ENCODE measurements at regions not wholly inside any gene's neighbourhood (a gene's known extent, or its start where the extent isn't known, plus 50 kb on each side); places are given as distances from the start of the nearest gene placed in this dataset.

DNA sequence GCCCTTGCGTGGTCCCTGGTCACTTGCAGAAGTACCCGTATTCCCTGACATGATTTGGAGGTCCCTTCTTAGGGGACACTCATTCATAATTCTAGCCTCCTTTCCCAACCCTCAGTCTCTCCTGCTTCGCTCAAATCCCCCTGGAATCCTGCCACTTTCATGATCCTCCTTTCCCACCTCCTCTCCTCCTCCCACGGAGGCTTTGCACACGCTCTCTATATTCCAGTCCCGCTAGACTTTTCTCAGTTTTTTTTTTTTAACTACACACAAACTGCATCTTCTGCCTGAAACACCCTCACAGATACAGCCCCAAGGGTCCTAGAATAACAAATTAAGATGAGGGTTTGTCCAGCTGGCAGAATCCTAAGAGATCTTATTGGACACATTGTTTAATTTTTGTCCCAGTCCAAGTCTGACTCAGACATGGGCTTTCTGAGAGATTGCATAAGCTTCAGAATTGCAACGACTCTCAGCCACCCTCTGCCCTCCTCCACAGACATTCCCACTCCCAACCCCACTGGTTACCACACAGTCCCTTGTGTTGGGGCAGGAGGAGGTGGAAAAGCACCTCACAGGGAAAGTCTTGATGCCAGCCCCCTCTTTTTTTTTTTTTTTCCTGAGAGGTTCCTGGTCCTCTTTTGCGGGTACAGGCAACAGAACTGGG lies 739.5 kb upstream of the EEF2KMT start:
- Histone ChIP-seq H3K4me3 (no peak overlapping the region), H3K9me3 (peaks cover 0 to 5% (median 0%) of the 10 kb centered on the region in 4 donors), H3K27me3 (no peaks in the 10 kb centered on the region), H3K4me1 (no peaks in the 10 kb centered on the region), H3K36me3 (no peaks in the 10 kb centered on the region), H3K27ac (no peak overlapping the region)
- no peak for DNase-seq
- WGBS, 2 donors, result 74 to 79% methylated on average over 8 of the region's 8 CpGs
- TF ChIP-seq, protein P1, sequence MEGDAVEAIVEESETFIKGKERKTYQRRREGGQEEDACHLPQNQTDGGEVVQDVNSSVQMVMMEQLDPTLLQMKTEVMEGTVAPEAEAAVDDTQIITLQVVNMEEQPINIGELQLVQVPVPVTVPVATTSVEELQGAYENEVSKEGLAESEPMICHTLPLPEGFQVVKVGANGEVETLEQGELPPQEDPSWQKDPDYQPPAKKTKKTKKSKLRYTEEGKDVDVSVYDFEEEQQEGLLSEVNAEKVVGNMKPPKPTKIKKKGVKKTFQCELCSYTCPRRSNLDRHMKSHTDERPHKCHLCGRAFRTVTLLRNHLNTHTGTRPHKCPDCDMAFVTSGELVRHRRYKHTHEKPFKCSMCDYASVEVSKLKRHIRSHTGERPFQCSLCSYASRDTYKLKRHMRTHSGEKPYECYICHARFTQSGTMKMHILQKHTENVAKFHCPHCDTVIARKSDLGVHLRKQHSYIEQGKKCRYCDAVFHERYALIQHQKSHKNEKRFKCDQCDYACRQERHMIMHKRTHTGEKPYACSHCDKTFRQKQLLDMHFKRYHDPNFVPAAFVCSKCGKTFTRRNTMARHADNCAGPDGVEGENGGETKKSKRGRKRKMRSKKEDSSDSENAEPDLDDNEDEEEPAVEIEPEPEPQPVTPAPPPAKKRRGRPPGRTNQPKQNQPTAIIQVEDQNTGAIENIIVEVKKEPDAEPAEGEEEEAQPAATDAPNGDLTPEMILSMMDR (IDR thresholded peaks at IDR 0.05), result no peak
- TF ChIP-seq POLR2A (IDR thresholded peaks at IDR 0.05) (no peak), POLR2AphosphoS5 (IDR thresholded peaks at IDR 0.05) (no peak), EP300 (IDR thresholded peaks at IDR 0.05) (no peak)
- peak in 1 of 2 donors; percentile 73 for ATAC-seq (ENCODE audit: low FRiP score in 2 of 2)

DNA sequence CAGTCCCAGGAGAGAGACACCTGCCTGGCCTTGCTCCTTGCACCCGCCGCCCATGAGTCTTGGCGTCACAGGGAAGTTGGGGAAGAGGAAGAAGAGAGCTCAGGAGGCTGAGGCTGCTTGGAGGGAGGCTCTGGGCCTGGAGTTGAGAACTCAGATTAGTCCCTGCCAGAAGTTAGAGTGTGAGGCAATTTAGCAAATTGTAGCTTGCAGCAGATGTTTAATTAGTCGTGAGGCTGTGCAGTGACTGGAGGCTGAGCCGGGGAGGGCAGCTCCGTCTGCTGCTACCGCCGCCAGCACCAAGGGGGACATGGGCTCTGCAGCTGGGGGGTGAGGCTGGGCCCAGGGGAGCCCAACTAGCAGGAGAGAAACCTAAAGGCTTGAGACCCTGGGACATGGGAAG lies 738.3 kb upstream of the EEF2KMT start:
- H3K9me3 ChIP-seq, result peaks cover 0 to 5% (median 0%) of the 10 kb centered on the region in 4 donors
- ATAC-seq (ENCODE audit: low FRiP score in 2 of 2), result no peak
- H3K36me3 ChIP-seq, result no peaks in the 10 kb centered on the region
- TF ChIP-seq, protein P1 (IDR thresholded peaks at IDR 0.05), result no peak
- 69 to 78% methylated on average over 8 of the region's 8 CpGs for WGBS, 2 donors
- H3K4me1 ChIP-seq, result no peaks in the 10 kb centered on the region
- no peak overlapping the region for H3K4me3 ChIP-seq
- H3K27ac ChIP-seq, result no peak overlapping the region
- peak in 1 of 2 donors; percentile 35 for DNase-seq
- no peaks in the 10 kb centered on the region for H3K27me3 ChIP-seq

- Histone ChIP-seq H3K27ac (no peak overlapping the region), H3K9me3 (no peaks in the 10 kb centered on the region), H3K27me3 (no peaks in the 10 kb centered on the region), H3K36me3 (no peaks in the 10 kb centered on the region), H3K4me1 (no peaks in the 10 kb centered on the region), H3K4me3 (no peak overlapping the region)
- ATAC-seq (ENCODE audit: low FRiP score in 2 of 2), result no peak
- TF ChIP-seq POLR2A (IDR thresholded peaks at IDR 0.05), result no peak
- TF ChIP-seq, protein P1 (IDR thresholded peaks at IDR 0.05), result no peak
- no peak for TF ChIP-seq EP300 (IDR thresholded peaks at IDR 0.05)
- no peak for TF ChIP-seq POLR2AphosphoS5 (IDR thresholded peaks at IDR 0.05)
- DNase-seq, result no peak
- 71 to 81% methylated on average over 1 of the region's 1 CpG for whole genome bisulfite sequencing, 2 donors
Measured at GRCh38 chr16:5826332-5826731, 728.7 kb upstream of the EEF2KMT start.

- H3K4me3 ChIP-seq, result no peak overlapping the region
- no peaks in the 10 kb centered on the region for H3K4me1 ChIP-seq
- ATAC-seq (ENCODE audit: low FRiP score in 2 of 2) (no peak), DNase-seq (no peak)
- H3K36me3 ChIP-seq, result no peaks in the 10 kb centered on the region
- 81 to 83% methylated on average over 13 of the region's 13 CpGs for WGBS, 2 donors
- H3K27ac ChIP-seq, result no peak overlapping the region
- no peaks in the 10 kb centered on the region for H3K27me3 ChIP-seq
- H3K9me3 ChIP-seq, result no peaks in the 10 kb centered on the region
- no peak for TF ChIP-seq POLR2A (IDR thresholded peaks at IDR 0.05)
- TF ChIP-seq, protein P1 (IDR thresholded peaks at IDR 0.05), result no peak
- TF ChIP-seq EP300 (IDR thresholded peaks at IDR 0.05), result no peak
- no peak for TF ChIP-seq POLR2AphosphoS5 (IDR thresholded peaks at IDR 0.05)
Measured at GRCh38 chr16:5820472-5820871, 722.9 kb upstream of the EEF2KMT start.

DNA sequence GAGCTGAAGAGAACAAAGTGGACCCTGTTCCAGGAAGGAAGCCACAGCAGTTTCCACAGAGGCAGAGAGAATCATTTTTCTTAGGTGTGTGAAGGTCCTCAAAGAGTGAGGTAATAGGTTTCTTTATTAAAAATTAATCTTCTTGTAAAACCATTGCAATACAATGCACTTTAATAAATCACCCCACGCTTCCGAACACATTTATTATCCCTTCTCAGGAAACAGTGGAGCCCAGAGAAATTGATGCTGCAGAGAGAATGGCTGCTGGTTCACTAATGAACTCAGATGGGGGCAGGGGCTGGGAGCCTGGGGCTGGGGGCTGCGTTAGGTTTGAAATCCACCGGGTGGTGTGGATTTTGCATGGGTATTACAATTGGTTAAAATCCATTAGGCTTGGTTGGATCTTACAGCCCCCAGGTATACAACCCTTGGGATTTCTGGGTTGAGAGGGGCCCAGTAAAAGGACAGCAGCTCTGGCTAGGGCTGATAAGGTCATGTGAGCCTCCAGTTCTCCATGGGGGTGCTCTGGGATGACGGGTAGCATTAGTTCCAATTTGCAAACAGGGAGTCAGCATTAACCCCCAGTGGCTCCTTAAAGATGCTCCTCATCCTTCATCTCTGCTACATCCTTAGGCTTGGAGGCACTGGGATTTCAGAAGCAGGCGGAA lies 718.1 kb upstream of the EEF2KMT start:
- Histone ChIP-seq H3K27ac (no peak overlapping the region), H3K27me3 (no peaks in the 10 kb centered on the region), H3K4me3 (no peak overlapping the region), H3K36me3 (no peaks in the 10 kb centered on the region), H3K4me1 (no peaks in the 10 kb centered on the region), H3K9me3 (no peaks in the 10 kb centered on the region)
- 60 to 78% methylated on average over 6 of the region's 6 CpGs for WGBS, 2 donors
- ATAC-seq (ENCODE audit: low FRiP score in 2 of 2) (no peak), DNase-seq (no peak)
- TF ChIP-seq, protein P1 (IDR thresholded peaks at IDR 0.05), result no peak
- TF ChIP-seq POLR2AphosphoS5 (IDR thresholded peaks at IDR 0.05) (no peak), EP300 (IDR thresholded peaks at IDR 0.05) (no peak), POLR2A (IDR thresholded peaks at IDR 0.05) (no peak)
